HG03565 (cell line): ENCODE measurements at regions not wholly inside any gene's neighbourhood (a gene's known extent, or its start where the extent isn't known, plus 50 kb on each side); places are given as distances from the start of the nearest gene placed in this dataset.
"Not testable (repeated sequence)": the region's sequence is repeated elsewhere in the genome, so short reads cannot be mapped to it uniquely, and the experiment has no call there.

Experiments
- ATAC-seq: cut with Tn5 transposase; IDR thresholded peaks from one replicate; pipeline ENCODE4 v1.9.1; 2021; ENCODE audit warnings: mild to moderate bottlenecking, moderate library complexity; ENCODE audit not compliant: unreplicated experiment

GRCh38 chr13:66154354-66154753 is 1075.8 kb downstream of the PCDH9 start:
- ATAC-seq = no peak

GRCh38 chr13:66152596-66152995 is 1077.5 kb downstream of the PCDH9 start:
- no peak for ATAC-seq

GRCh38 chr13:66144357-66144756 is 1085.8 kb downstream of the PCDH9 start:
- not testable (repeated sequence) for ATAC-seq

GRCh38 chr13:66139701-66140100 is 1090.4 kb downstream of the PCDH9 start:
- no peak for ATAC-seq

GRCh38 chr13:66139250-66139649 is 1090.9 kb downstream of the PCDH9 start:
- ATAC-seq = no peak

GRCh38 chr13:66138172-66138811 is 1091.8 kb downstream of the PCDH9 start:
- ATAC-seq = peak; percentile 94

GRCh38 chr13:66137384-66137783 is 1092.8 kb downstream of the PCDH9 start:
- ATAC-seq = no peak

- ATAC-seq = peak; percentile 86
Measured at GRCh38 chr13:66128692-66129269, 1101.4 kb downstream of the PCDH9 start.

GRCh38 chr13:66128201-66128600 is 1101.9 kb downstream of the PCDH9 start:
- ATAC-seq = no peak

- no peak for ATAC-seq
Measured at GRCh38 chr13:66117563-66117962, 1112.6 kb downstream of the PCDH9 start.

- no peak for ATAC-seq
Measured at GRCh38 chr13:66113882-66114526, 1116.1 kb downstream of the PCDH9 start.

GRCh38 chr13:66111628-66112027 is 1118.5 kb downstream of the PCDH9 start:
- no peak for ATAC-seq

- ATAC-seq = no peak
Measured at GRCh38 chr13:66106246-66106645, 1123.9 kb downstream of the PCDH9 start.

GRCh38 chr13:66102864-66103263 is 1127.3 kb downstream of the PCDH9 start:
- no peak for ATAC-seq

- ATAC-seq = no peak
Measured at GRCh38 chr13:66099825-66100224, 1130.3 kb downstream of the PCDH9 start.

- ATAC-seq = no peak
Measured at GRCh38 chr13:66098931-66099628, 1131.1 kb downstream of the PCDH9 start.

- ATAC-seq = no peak
Measured at GRCh38 chr13:66089711-66090110, 1140.4 kb downstream of the PCDH9 start.

- ATAC-seq = no peak
Measured at GRCh38 chr13:66087269-66087710, 1142.8 kb downstream of the PCDH9 start.

- ATAC-seq = no peak
Measured at GRCh38 chr13:66077132-66077689, 1152.9 kb downstream of the PCDH9 start.

- ATAC-seq = no peak
Measured at GRCh38 chr13:66076417-66076816, 1153.7 kb downstream of the PCDH9 start.

GRCh38 chr13:66074018-66074615 is 1156.0 kb downstream of the PCDH9 start:
- ATAC-seq = no peak
